HEK293 (cell line): ENCODE measurements at regions not wholly inside any gene's neighbourhood (a gene's known extent, or its start where the extent isn't known, plus 50 kb on each side); places are given as distances from the start of the nearest gene placed in this dataset.

Experiments used
- CTCF ChIP-seq: fragments of 450-650 bp; formaldehyde crosslinking; IDR thresholded peaks from 2 replicates; pipeline ENCODE4 v1.5.1; 2016; ENCODE audit warnings: missing biosample characterization, missing genetic modification characterization
- TSHZ1 ChIP-seq: fragments of 450-650 bp; formaldehyde crosslinking; IDR thresholded peaks from 2 replicates; pipeline ENCODE4 v1.5.1; 2016; ENCODE audit warnings: missing biosample characterization, missing genetic modification characterization, borderline replicate concordance
- ZFHX2 ChIP-seq: fragments of 450-650 bp; formaldehyde crosslinking; conservative IDR thresholded peaks from 2 replicates; pipeline ENCODE4 v1.5.1; 2016; ENCODE audit warnings: missing biosample characterization, missing genetic modification characterization
- ZNF132 ChIP-seq: fragments of 450-650 bp; formaldehyde crosslinking; IDR thresholded peaks from 2 replicates; pipeline ENCODE4 v1.5.1; 2017; ENCODE audit warnings: missing biosample characterization, missing genetic modification characterization, borderline replicate concordance
- ZNF184 ChIP-seq: fragments of 450-650 bp; IDR thresholded peaks from 2 replicates; pipeline ENCODE4 v1.5.1; 2018; ENCODE audit warnings: missing biosample characterization, mild to moderate bottlenecking, missing genetic modification characterization
- ZNF670 ChIP-seq: fragments of 450-650 bp; formaldehyde crosslinking; IDR thresholded peaks from 2 replicates; pipeline ENCODE4 v1.5.1; 2016; ENCODE audit warnings: missing biosample characterization, missing genetic modification characterization, low read depth
- ZNF704 ChIP-seq: fragments of 450-650 bp; formaldehyde crosslinking; IDR thresholded peaks from 2 replicates; pipeline ENCODE4 v1.5.1; 2016; ENCODE audit warnings: missing biosample characterization, missing genetic modification characterization

GRCh38 chr7:142375710-142376313, 118.0 kb upstream of the PRSS58 start:
- TF ChIP-seq ZNF132 (tag by site-specific recombination) (no peak), ZFHX2 (no peak), ZNF670 (tag by site-specific recombination) (no peak), ZNF704 (tag by site-specific recombination) (no peak), ZNF184 (tag by site-specific recombination) (no peak), TSHZ1 (tag by site-specific recombination) (no peak), CTCF (tag by site-specific recombination) (no peak)
